GM23248 (cell line): ENCODE measurements at regions not wholly inside any gene's neighbourhood (a gene's known extent, or its start where the extent isn't known, plus 50 kb on each side); places are given as distances from the start of the nearest gene placed in this dataset.

Experiments
- EZH2 ChIP-seq: fragments of 200-600 bp; sonication (generic); IDR thresholded peaks from 2 replicates; pipeline ENCODE4 v1.6.1; 2018; ENCODE audit warnings: antibody characterized with exemption, mild to moderate bottlenecking; ENCODE audit not compliant: insufficient read depth, poor library complexity, severe bottlenecking
- EZH2phosphoT487 ChIP-seq: fragments of 200-600 bp; sonication (generic); IDR thresholded peaks from 2 replicates; pipeline ENCODE4 v1.6.1; 2018; ENCODE audit warnings: antibody characterized with exemption, moderate library complexity, mild to moderate bottlenecking, low read depth; ENCODE audit not compliant: insufficient read depth

GRCh38 chr2:66775730-66776422, 341.0 kb downstream of the MEIS1 start:
- TF ChIP-seq EZH2, result no peak
- TF ChIP-seq EZH2phosphoT487, result no peak
